ENCODE measurements at regions not wholly inside any gene's neighbourhood (a gene's known extent, or its start where the extent isn't known, plus 50 kb on each side); places are given as distances from the start of the nearest gene placed in this dataset.

DNA sequence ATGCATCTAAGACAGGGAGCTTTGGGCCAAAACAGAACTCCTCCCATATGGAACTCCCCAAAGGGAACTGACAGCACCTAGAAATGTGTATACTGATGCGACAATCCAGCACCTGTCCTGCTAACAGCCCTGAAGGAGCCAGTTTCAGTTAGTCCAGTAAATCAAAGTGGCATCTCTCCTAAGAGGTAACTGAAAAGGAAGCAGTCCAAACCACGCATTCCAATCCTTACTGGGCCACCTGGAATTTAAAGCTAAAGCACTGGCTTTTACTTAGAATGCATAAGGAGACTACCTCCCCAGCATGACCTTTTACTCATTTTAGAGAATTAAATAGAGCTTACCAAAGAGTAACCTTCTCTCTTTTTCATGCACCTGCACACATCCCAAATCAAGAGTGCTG lies 586.8 kb upstream of the PITX2 start:
- TF ChIP-seq, protein P1, sequence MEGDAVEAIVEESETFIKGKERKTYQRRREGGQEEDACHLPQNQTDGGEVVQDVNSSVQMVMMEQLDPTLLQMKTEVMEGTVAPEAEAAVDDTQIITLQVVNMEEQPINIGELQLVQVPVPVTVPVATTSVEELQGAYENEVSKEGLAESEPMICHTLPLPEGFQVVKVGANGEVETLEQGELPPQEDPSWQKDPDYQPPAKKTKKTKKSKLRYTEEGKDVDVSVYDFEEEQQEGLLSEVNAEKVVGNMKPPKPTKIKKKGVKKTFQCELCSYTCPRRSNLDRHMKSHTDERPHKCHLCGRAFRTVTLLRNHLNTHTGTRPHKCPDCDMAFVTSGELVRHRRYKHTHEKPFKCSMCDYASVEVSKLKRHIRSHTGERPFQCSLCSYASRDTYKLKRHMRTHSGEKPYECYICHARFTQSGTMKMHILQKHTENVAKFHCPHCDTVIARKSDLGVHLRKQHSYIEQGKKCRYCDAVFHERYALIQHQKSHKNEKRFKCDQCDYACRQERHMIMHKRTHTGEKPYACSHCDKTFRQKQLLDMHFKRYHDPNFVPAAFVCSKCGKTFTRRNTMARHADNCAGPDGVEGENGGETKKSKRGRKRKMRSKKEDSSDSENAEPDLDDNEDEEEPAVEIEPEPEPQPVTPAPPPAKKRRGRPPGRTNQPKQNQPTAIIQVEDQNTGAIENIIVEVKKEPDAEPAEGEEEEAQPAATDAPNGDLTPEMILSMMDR (IDR thresholded peaks at IDR 0.05), result no peak
- TF ChIP-seq POLR2A (IDR thresholded peaks at IDR 0.05), result no peak

All from right lobe of liver (tissue), 4 donors.